H1 (cell line): ENCODE measurements at regions not wholly inside any gene's neighbourhood (a gene's known extent, or its start where the extent isn't known, plus 50 kb on each side); places are given as distances from the start of the nearest gene placed in this dataset.

Experiments
- CTCF ChIA-PET: fragments of 300-600 bp; sonication (Branson Sonifier 250); formaldehyde crosslinking; loops from one replicate; lab custom pipeline; 2021; ENCODE audit not compliant: partially characterized antibody; lab: Charles Lee
- POLR2A ChIA-PET: fragments of 300-600 bp; sonication (Branson Sonifier 250); formaldehyde crosslinking; loops from one replicate; lab custom pipeline; 2021; ENCODE audit warnings: inconsistent platforms; ENCODE audit not compliant: partially characterized antibody; lab: Charles Lee
- DNase-seq, 2 experiments: peaks; one replicate each; pipeline versions ENCODE4 v3.0.0 to v3.0.0-alpha.2; 2010 to 2022; ENCODE audit warnings: low spot score in 2 of 2, low read depth in 1 of 2, mixed read lengths in 1 of 2
- FAIRE-seq: peaks from 2 replicates; lab custom pipeline; 2011; peaks lifted over from hg19 to GRCh38; lab: Jason Lieb, UNC
- H2AFZ ChIP-seq: 2 replicates; pipeline ENCODE4 v1.8.1; 2012; ENCODE audit warnings: low read length, inconsistent platforms
- H2AK5ac ChIP-seq: 2 replicates; pipeline ENCODE4 v1.6.1; 2013; ENCODE audit warnings: low read depth, low read length
- H2BK120ac ChIP-seq: replicated peaks from 2 replicates; pipeline ENCODE3; 2013; ENCODE audit warnings: low read depth, low read length, inconsistent platforms
- H2BK12ac ChIP-seq: 2 replicates; pipeline ENCODE4 v1.6.1; 2013; ENCODE audit warnings: low read depth, low read length
- H2BK15ac ChIP-seq: 2 replicates; pipeline ENCODE4 v1.6.1; 2013; ENCODE audit warnings: low read length
- H2BK20ac ChIP-seq: 2 replicates; pipeline ENCODE4 v1.6.1; 2013; ENCODE audit warnings: low read length
- H2BK5ac ChIP-seq: 2 replicates; pipeline ENCODE4 v1.6.1; 2013; ENCODE audit warnings: low read depth, low read length
- H3K14ac ChIP-seq: 2 replicates; pipeline ENCODE4 v1.6.1; 2013; ENCODE audit warnings: inconsistent platforms; ENCODE audit not compliant: insufficient read length
- H3K18ac ChIP-seq: 2 replicates; pipeline ENCODE4 v1.6.1; 2013; ENCODE audit warnings: low read length; ENCODE audit errors: extremely low read depth
- H3K23ac ChIP-seq: 2 replicates; pipeline ENCODE4 v1.6.1; 2013; ENCODE audit warnings: inconsistent platforms; ENCODE audit not compliant: insufficient read length
- H3K23me2 ChIP-seq: 2 replicates; pipeline ENCODE4 v1.6.1; 2013; ENCODE audit warnings: low read depth, low read length
- H3K27ac ChIP-seq: 2 replicates; pipeline ENCODE4 v1.6.1; 2011; ENCODE audit warnings: low read depth, low read length, inconsistent platforms
- H3K27me3 ChIP-seq, 4 experiments: replicated peaks in 1 of 4; 1 replicate in 1 of 4; 2 replicates in 3 of 4; pipeline versions ENCODE4 v1.6.1 to v1.8.1; 2011 to 2013; ENCODE audit warnings: low read length in 3 of 4, mild to moderate bottlenecking in 3 of 4, inconsistent platforms in 2 of 4, mixed read lengths in 2 of 4, moderate library complexity in 1 of 4; ENCODE audit not compliant: control insufficient read depth in 3 of 4, insufficient read depth in 3 of 4; ENCODE audit errors: extremely low read depth in 1 of 4
- H3K36me3 ChIP-seq, 4 experiments: 2 replicates each; pipeline versions ENCODE4 v1.6.1 to v1.8.1; 2011 to 2013; ENCODE audit warnings: mild to moderate bottlenecking in 4 of 4, low read length in 3 of 4, moderate library complexity in 2 of 4, control low read depth in 1 of 4, inconsistent platforms in 1 of 4; ENCODE audit not compliant: insufficient read depth in 4 of 4, control insufficient read depth in 2 of 4
- H3K4ac ChIP-seq: replicated peaks from 2 replicates; pipeline ENCODE3; 2013; ENCODE audit warnings: low read length, low read depth, mixed read lengths, inconsistent platforms; ENCODE audit not compliant: insufficient read length
- H3K4me1 ChIP-seq, 4 experiments: replicated peaks in 1 of 4; 1 replicate in 1 of 4; 2 replicates in 3 of 4; pipeline versions ENCODE4 v1.6.1 to v1.8.1; 2011 to 2013; ENCODE audit warnings: low read length in 3 of 4, inconsistent platforms in 2 of 4, mixed read lengths in 1 of 4; ENCODE audit not compliant: insufficient read depth in 4 of 4, control insufficient read depth in 3 of 4
- H3K4me2 ChIP-seq, 2 experiments: 2 replicates each; pipeline versions ENCODE4 v1.6.1 to v1.8.1; 2011 to 2013; ENCODE audit warnings: low read depth in 2 of 2, low read length in 2 of 2, control low read depth in 1 of 2, inconsistent platforms in 1 of 2, mild to moderate bottlenecking in 1 of 2; ENCODE audit not compliant: insufficient read depth in 1 of 2
- H3K4me3 ChIP-seq, 4 experiments: fragments of 200-600, 300-600 bp in 1 of 4; sonication (generic), shearing (Covaris generic), sonication (Bioruptor Twin) in 1 of 4; 2 replicates each; pipeline versions ENCODE4 v1.5.1 to v1.8.1; 2011 to 2016; ENCODE audit warnings: low read length in 4 of 4, low read depth in 3 of 4, control low read depth in 2 of 4, inconsistent platforms in 2 of 4, mild to moderate bottlenecking in 2 of 4, mixed read lengths in 1 of 4, moderate library complexity in 1 of 4; ENCODE audit not compliant: insufficient read depth in 2 of 4; ENCODE audit errors: extremely low read depth in 1 of 4
- H3K56ac ChIP-seq: replicated peaks from 2 replicates; pipeline ENCODE3; 2013; ENCODE audit warnings: low read depth, mild to moderate bottlenecking, mixed read lengths, low read length, inconsistent platforms; ENCODE audit not compliant: insufficient read length
- H3K79me1 ChIP-seq: 2 replicates; pipeline ENCODE4 v1.6.1; 2013; ENCODE audit warnings: low read depth, low read length, control low read depth
- H3K79me2 ChIP-seq, 2 experiments: 2 replicates each; pipeline versions ENCODE4 v1.6.1 to v1.8.1; 2012 to 2013; ENCODE audit warnings: low read length in 2 of 2, mild to moderate bottlenecking in 2 of 2, inconsistent platforms in 1 of 2; ENCODE audit not compliant: insufficient read depth in 2 of 2, control insufficient read depth in 1 of 2
- H3K9ac ChIP-seq, 4 experiments: replicated peaks in 1 of 4; 1 replicate in 1 of 4; 2 replicates in 3 of 4; pipeline versions ENCODE4 v1.6.1 to v1.8.1; 2011 to 2013; ENCODE audit warnings: low read depth in 3 of 4, low read length in 3 of 4, control low read depth in 2 of 4, mild to moderate bottlenecking in 2 of 4, moderate library complexity in 2 of 4, inconsistent platforms in 1 of 4; ENCODE audit errors: extremely low read depth in 1 of 4
- H3K9me3 ChIP-seq, 2 experiments: 2 replicates each; pipeline versions ENCODE4 v1.6.1 to v1.8.1; 2012 to 2013; ENCODE audit warnings: mild to moderate bottlenecking in 2 of 2, moderate library complexity in 2 of 2, control low read depth in 1 of 2, inconsistent platforms in 1 of 2, low read depth in 1 of 2, low read length in 1 of 2, mixed read lengths in 1 of 2; ENCODE audit not compliant: insufficient read depth in 2 of 2
- H4K20me1 ChIP-seq, 2 experiments: replicated peaks in 1 of 2; 2 replicates each; pipeline versions ENCODE3 to v1.8.1; 2011 to 2013; ENCODE audit warnings: inconsistent platforms in 2 of 2, low read length in 2 of 2, mild to moderate bottlenecking in 1 of 2; ENCODE audit not compliant: insufficient read depth in 2 of 2, control insufficient read depth in 1 of 2
- H4K5ac ChIP-seq: 2 replicates; pipeline ENCODE4 v1.6.1; 2013; ENCODE audit warnings: low read length, low read depth, mixed read lengths, inconsistent platforms; ENCODE audit not compliant: insufficient read length
- H4K8ac ChIP-seq: 2 replicates; pipeline ENCODE4 v1.8.0; 2013; ENCODE audit warnings: mild to moderate bottlenecking, moderate library complexity, low read length, inconsistent platforms; ENCODE audit not compliant: insufficient read depth; ENCODE audit errors: extremely low read depth
- H4K91ac ChIP-seq: replicated peaks from 2 replicates; pipeline ENCODE3; 2013; ENCODE audit warnings: low read length, mixed read lengths, inconsistent platforms; ENCODE audit not compliant: insufficient read length
- CHD7 ChIP-seq: fragments of 300-600 bp; sonication (generic); IDR thresholded peaks from 2 replicates; pipeline ENCODE4 v1.7.1; 2012; ENCODE audit warnings: low read length, moderate library complexity, mild to moderate bottlenecking, inconsistent platforms; ENCODE audit not compliant: insufficient replicate concordance
- WGBS, 2 experiments: shearing (Covaris generic) in 1 of 2; methylation state at CpG; one replicate each; pipeline versions ENCODE4 v1.1.6 to v1.1.7; 2013 to 2015; ENCODE audit warnings: low lambda C conversion rate in 2 of 2, mixed read lengths in 2 of 2, inconsistent platforms in 1 of 2, low coverage in 1 of 2, missing lambda C conversion rate in 1 of 2; ENCODE audit not compliant: insufficient replicate concordance in 2 of 2, insufficient coverage in 1 of 2, insufficient read length in 1 of 2; ENCODE audit errors: extremely low coverage in 1 of 2, missing lambda C conversion rate in 1 of 2; 5-methylcytosine and 5-hydroxymethylcytosine counted together

GRCh38 chr1:78367700-78368099, 123.1 kb upstream of the PTGFR start:
- no peak overlapping the region for H2BK20ac ChIP-seq
- no peak overlapping the region for H2BK15ac ChIP-seq
- H2BK5ac ChIP-seq, result no peak overlapping the region
- ChIA-PET CTCF (interaction anchor here (0.6 kb wide), 1 partner anchor 192 kb away, joined by 3 read pairs; no protein-coding TSS in a partner anchor), POLR2A (no interaction called here)
- H3K79me2 ChIP-seq, result no peaks in the 10 kb centered on the region
- no peak overlapping the region for H4K5ac ChIP-seq
- no peak overlapping the region for H2BK12ac ChIP-seq
- WGBS, 2 experiments, result 0% methylated on average over 1 of the region's 1 CpG; no CpG with 5 or more reads in 1 of the 2 experiments
- no peak overlapping the region for H4K91ac ChIP-seq
- no peaks in the 10 kb centered on the region for H3K4me1 ChIP-seq
- FAIRE-seq (no peak), DNase-seq (no peak)
- H3K4me3 ChIP-seq, result no peak overlapping the region
- no peak overlapping the region for H3K18ac ChIP-seq
- no peak overlapping the region for H3K27ac ChIP-seq
- H4K8ac ChIP-seq, result no peak overlapping the region
- no peak overlapping the region for H3K23ac ChIP-seq
- H3K4me2 ChIP-seq, result no peak overlapping the region
- no peak overlapping the region for H3K4ac ChIP-seq
- H3K9me3 ChIP-seq, result no peaks in the 10 kb centered on the region
- no peaks in the 10 kb centered on the region for H3K79me1 ChIP-seq
- no peak overlapping the region for H3K9ac ChIP-seq
- no peak overlapping the region for H3K56ac ChIP-seq
- no peak overlapping the region for H3K14ac ChIP-seq
- no peak overlapping the region for H2AK5ac ChIP-seq
- H3K36me3 ChIP-seq, result no peaks in the 10 kb centered on the region
- H4K20me1 ChIP-seq, result no peaks in the 10 kb centered on the region
- no peak overlapping the region for H2AFZ ChIP-seq
- no peak overlapping the region for H2BK120ac ChIP-seq
- H3K23me2 ChIP-seq, result no peaks in the 10 kb centered on the region
- H3K27me3 ChIP-seq, result no peaks in the 10 kb centered on the region
- TF ChIP-seq CHD7, result no peak
